Lower leg skin (tissue), 3 donors: ENCODE measurements at regions not wholly inside any gene's neighbourhood (a gene's known extent, or its start where the extent isn't known, plus 50 kb on each side); places are given as distances from the start of the nearest gene placed in this dataset.

Experiments used
- CTCF ChIP-seq, 3 donors: fragments of 450-650 bp; IDR thresholded peaks; one replicate each; pipeline ENCODE4 v1.5.1; 2016; ENCODE audit warnings: antibody characterized with exemption in 3 of 3, mild to moderate bottlenecking in 3 of 3, moderate library complexity in 2 of 3
- POLR2A ChIP-seq, 2 donors: fragments of 450-650 bp; IDR thresholded peaks; one replicate each; pipeline ENCODE4 v1.6.1; 2016 to 2017; ENCODE audit warnings: antibody characterized with exemption in 2 of 2, mild to moderate bottlenecking in 1 of 2, moderate library complexity in 1 of 2

- TF ChIP-seq CTCF (IDR thresholded peaks at IDR 0.05) (no peak), POLR2A (IDR thresholded peaks at IDR 0.05) (no peak)
Measured at GRCh38 chr4:34850968-34851367, 1393.3 kb downstream of the ARAP2 start.
